GM18870 (cell line): ENCODE measurements at regions not wholly inside any gene's neighbourhood (a gene's known extent, or its start where the extent isn't known, plus 50 kb on each side); places are given as distances from the start of the nearest gene placed in this dataset.
"Not testable (repeated sequence)": the region's sequence is repeated elsewhere in the genome, so short reads cannot be mapped to it uniquely, and the experiment has no call there.

Experiments used
- ATAC-seq: cut with Tn5 transposase; IDR thresholded peaks from one replicate; pipeline ENCODE4 v1.9.1; 2021; ENCODE audit warnings: moderate library complexity; ENCODE audit not compliant: unreplicated experiment

- ATAC-seq: no peak
These were observed 157.1 kb upstream of the RBPJ start for GRCh38 chr4:26163425-26164362.

GRCh38 chr4:26171501-26171900, 149.3 kb upstream of the RBPJ start:
- ATAC-seq: no peak

- ATAC-seq: no peak
These were observed 148.9 kb upstream of the RBPJ start for GRCh38 chr4:26171941-26172340.

GRCh38 chr4:26173619-26174018, 147.2 kb upstream of the RBPJ start:
- no peak for ATAC-seq

- ATAC-seq: no peak
These were observed 146.8 kb upstream of the RBPJ start for GRCh38 chr4:26174027-26174426.

GRCh38 chr4:26175006-26175786, 145.6 kb upstream of the RBPJ start:
- ATAC-seq: no peak

GRCh38 chr4:26175905-26176470, 144.8 kb upstream of the RBPJ start:
- no peak for ATAC-seq

- ATAC-seq: no peak
These were observed 144.1 kb upstream of the RBPJ start for GRCh38 chr4:26176598-26177149.

GRCh38 chr4:26178854-26179253, 142.0 kb upstream of the RBPJ start:
- no peak for ATAC-seq

GRCh38 chr4:26179316-26179760, 141.5 kb upstream of the RBPJ start:
- ATAC-seq: peak; percentile 85

GRCh38 chr4:26181616-26182015, 139.2 kb upstream of the RBPJ start:
- no peak for ATAC-seq

- no peak for ATAC-seq
These were observed 137.8 kb upstream of the RBPJ start for GRCh38 chr4:26183017-26183416.

- no peak for ATAC-seq
These were observed 135.4 kb upstream of the RBPJ start for GRCh38 chr4:26185436-26185835.

- no peak for ATAC-seq
These were observed 129.5 kb upstream of the RBPJ start for GRCh38 chr4:26191353-26191752.

GRCh38 chr4:26192899-26193869, 127.6 kb upstream of the RBPJ start:
- ATAC-seq: peak; percentile 46

GRCh38 chr4:26194764-26195163, 126.0 kb upstream of the RBPJ start:
- no peak for ATAC-seq

GRCh38 chr4:26196567-26196966, 124.2 kb upstream of the RBPJ start:
- no peak for ATAC-seq

- peak; percentile 92 for ATAC-seq
These were observed 123.6 kb upstream of the RBPJ start for GRCh38 chr4:26197018-26197779.

- not testable (repeated sequence) for ATAC-seq
These were observed 121.9 kb upstream of the RBPJ start for GRCh38 chr4:26198931-26199330.
